NCI-H1930 (cell line): ENCODE measurements at regions not wholly inside any gene's neighbourhood (a gene's known extent, or its start where the extent isn't known, plus 50 kb on each side); places are given as distances from the start of the nearest gene placed in this dataset.

Experiments
- DNase-seq, 2 experiments: peaks; one replicate each; lab custom pipeline; 2025; lab: John Stamatoyannopoulos, UW

DNA sequence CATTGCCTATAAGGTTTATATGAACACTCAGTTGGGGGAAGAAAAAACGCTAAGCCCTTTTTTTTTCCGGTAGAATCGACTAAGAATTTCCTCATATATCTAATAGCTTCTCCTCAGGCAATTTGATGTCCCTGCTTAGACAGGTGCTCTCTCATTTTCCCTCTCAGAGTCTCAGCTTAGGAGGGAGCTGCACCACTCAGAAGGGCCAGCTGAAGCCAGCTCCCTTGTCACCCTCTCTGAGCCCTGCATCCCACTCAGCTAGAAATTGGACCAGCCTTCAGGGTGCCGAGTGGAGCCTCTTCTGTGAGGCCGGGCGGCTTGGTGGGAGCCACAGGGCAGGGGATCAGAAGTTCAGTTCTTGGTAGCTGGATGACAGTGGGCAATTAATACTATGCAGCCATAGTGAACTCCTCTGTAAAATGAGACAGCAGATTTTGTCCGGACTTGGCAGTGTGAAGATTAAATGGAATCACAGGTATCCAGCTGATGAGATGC, 368.5 kb downstream of the MAFB start:
- no peak for DNase-seq

DNA sequence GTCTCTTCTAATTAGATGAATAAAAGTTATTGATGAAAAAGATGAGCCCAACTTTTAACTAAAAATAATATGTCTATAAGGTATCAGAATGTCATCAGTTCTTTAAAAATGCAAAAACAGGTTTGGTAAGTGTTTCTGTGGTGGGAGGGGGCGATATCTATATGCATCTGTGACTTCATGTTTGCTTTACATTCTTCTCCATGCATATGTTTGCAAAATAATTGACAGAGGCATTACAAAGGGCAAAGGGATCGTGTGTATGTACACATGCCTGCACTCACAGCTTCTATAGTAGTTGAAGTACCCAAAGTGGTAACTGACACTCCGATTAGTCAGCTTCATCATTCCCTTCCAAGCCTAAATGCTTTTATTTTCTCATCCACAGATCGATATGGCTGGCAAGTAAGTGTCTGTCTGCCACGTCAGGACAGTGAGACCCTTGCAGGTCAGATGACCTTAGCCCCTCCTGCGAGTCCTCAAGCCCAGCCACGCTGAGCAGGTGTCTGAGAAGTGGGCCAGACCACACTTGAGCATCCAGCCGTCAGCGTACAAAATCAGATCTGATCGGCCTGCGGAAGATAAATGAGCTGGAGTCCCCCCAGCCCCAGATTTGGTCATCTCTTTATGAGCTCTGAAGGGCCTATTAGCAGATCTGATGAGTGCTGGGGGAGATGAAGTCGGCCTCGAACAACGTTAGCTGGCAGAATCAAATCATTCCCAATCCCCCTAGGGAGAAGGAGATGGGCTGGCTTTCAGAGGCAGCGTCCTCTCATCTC, 369.1 kb downstream of the MAFB start:
- no peak for DNase-seq

DNA sequence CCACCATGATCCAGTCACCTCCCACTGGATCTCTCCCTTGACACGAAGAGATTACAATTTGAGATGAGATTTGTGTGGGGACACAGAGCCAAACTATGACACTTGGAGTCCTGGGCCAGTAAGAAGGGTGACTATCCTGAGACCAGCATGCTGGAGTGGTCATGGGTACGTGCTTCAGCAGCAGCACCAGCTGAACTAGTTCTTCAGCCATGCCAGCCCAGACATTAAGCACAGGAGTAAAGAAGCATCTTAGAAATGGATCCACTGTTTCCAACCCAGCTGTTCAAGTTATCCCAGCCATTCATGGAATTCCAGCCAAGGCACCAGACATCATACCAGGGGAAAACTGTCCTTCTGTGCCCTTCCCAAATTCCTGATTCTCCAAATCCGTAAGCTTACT, 370.0 kb downstream of the MAFB start:
- no peak for DNase-seq

DNA sequence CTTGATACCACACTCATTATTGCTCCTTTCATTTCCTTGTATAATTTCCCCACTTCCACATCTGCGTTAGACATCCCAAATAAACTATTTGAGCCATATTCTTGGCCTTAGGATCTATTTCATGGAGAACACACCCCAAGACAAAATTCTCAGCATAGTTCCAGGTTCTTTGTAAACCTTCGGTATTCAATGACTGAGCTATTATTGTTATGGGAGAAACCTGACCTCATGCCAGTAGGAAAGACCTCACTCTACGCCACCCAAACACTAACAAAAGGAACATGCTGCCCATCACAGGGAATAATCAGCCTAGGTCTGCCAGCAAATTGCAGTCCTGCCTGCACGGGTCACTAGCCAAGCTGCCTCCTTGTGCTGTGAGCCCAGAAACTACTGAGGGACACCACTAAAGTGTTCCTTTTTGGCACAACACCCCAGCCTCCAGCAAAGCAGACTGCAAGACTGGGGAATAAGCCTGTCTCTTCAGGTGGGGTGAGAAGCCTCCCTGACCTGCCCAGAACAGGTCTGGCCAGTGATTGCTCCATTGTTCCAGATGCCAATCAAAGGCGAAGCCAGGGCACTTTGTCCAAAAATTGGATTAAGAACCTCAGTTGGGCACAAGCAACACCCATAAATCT, 371.8 kb downstream of the MAFB start:
- DNase-seq, result no peak

DNA sequence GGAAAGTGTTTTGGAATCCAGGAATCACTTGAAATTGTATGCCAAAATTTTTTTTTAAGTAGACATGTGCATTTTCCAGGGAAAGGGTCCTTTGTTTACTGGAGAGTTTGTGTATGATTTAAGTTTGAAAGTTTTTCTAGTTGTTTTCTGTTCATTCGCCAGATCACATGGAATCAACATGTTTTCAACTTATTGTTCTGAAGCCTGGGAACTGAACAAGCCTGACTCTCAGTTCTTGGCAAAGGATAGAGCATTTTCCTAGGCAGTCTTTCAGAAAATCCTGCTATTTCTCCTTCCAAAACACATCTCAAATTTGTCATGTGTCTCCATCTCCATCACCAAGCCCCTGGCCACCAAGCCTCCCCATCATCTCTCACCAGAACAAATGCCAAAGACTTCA, 374.8 kb downstream of the MAFB start:
- no peak for DNase-seq

DNA sequence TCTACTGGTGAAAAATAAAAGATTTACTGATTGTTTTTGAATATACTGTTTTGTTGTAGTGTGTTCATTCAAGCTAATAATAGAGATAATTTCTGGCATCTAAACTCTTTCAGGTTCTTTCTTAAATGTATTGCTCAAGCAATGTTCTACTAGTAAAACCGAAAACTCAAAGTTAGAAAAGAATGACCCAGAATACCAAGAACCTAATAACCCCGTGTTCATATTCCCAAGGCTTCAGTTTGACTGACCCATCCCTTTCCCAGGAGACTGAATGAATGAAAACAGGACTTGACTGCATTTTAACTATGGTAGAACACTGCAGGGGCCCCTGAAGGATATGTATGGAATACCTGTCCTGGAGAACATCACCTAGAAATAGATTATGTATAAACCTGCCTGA, 375.3 kb downstream of the MAFB start:
- DNase-seq, result no peak

DNA sequence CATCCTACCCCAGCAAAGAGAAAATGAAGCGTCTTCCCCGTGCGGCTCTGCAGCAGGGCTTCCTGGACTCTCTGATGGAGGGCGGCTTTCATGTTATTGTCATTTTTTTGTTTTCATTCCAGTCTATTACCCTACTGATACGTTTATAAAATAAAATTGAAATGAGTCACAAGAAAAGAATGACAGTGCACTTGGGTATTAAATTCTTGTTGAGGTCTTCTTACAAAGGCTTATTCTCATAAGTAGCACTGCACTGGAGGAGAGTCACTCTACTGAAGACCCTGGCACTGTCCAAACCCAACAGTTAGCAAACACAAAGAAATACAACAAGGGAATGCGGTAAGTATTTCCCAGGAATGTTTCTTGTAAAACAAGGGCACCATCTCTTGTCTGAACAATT, 379.3 kb downstream of the MAFB start:
- no peak for DNase-seq

DNA sequence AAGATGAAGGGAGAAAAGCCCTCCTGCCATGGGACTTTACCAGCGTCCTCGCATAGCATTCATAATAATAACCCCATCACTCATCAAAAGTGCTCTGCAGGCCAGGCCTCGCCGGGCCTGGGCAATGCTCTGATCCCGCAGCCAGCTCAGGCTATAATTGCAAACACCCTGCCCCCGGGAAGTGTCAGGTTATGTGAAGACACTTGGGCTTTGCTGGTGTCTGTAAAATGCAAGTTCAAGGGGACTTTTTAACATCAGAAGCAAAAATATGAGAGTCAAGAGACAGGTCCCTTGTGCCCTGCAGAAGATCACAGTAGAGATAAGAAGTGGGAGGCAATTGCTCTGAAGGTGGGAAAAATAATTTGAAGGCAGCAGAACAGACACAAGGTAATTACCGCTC, 381.0 kb downstream of the MAFB start:
- DNase-seq, result no peak

DNA sequence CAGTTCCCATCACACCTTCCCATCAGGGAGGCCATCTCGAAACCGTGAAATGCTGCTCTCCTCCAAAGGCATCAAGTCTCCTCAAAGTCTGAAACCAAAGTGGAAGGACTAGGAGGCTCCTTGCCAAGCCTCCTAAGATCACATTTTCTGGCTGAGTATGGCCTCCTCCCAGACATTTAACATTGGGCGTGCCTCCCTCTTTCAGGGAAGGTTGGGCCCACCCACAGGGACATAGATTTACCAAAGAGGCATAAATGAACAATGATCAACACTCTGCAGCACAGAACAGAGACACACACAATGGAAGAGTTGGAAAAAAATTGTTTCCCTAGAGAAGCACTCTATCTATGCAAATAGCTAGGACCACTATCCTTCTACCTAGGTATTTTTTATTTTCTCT, 381.8 kb downstream of the MAFB start:
- no peak for DNase-seq

DNA sequence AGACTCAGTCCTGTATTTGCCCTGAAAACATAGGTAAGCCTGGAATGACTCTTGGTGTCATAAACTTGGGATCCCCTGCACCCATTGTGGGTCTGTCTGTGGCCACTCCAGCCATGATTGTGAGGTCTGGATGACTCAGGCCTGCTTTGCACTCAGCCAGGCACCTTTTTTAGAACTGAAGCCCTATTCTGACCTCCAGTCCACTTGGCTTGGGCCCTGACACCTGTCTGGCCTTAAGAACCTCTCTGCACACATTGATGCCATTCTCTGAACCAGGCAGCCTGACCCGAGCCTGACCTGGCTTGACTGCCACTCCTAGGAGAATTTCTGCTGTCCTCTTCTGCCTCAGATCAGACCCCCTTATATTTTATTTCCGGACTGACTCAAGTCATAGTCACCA, 383.7 kb downstream of the MAFB start:
- no peak for DNase-seq

DNA sequence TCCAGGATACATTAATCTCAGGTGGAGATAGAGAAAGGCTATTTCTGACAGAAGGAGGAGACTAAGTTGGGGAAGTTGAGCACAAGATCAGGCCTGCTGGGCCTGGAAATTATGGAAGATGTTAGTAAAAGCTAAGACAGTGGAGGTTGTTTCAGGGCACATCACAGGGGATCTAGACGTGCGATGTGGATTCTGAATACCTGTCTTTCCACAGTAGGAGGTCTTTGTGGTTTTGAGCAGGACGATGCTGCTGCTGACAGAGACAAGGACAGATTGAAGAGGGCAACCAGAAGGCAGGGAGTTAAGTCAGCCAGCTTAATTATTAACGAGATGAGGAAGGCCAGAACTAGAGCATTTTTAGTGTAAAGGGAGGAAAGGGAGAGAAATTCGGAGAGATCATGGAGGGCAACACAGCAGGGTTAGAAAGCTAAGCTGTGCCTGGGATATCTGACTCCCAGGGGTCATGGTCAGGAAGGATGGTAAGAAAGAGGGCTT, 384.9 kb downstream of the MAFB start:
- DNase-seq, result no peak

DNA sequence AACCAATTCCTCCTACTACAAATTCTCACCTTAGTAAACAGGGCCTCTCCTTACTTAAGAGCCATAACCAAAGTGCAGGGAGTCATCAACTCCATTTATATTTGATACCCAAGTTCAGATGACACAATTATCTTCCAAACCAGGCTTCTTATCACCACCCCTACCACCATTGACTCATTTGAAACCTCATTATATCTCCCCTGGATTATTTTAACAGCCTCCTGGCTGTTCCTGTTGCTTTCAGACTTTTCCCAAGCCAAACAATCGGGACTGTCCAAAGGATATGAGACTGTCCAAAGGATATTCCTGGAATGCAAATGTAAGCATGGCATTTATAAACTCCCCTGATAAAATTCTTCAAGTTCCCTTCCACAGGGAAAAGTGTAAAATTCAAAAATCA, 394.3 kb downstream of the MAFB start:
- DNase-seq, result no peak

DNA sequence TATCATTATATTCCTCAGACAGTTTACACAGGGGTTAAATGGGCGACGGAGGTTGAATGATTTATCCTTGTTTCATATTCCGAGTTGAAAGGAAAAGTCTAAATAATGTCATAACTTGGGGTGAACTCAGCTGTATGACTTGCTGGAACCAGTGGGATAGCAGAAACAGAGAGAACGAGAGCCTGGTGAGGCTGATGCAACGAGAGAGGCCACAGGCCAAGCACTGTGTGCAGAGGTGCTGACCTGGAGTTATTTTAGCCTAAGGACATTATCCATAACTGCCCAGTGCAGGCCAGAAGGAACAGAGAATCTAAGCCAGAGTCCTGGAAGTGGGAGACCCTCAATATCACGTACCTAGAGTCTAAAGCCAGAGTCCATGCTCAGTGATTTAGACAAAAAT, 394.9 kb downstream of the MAFB start:
- no peak for DNase-seq

DNA sequence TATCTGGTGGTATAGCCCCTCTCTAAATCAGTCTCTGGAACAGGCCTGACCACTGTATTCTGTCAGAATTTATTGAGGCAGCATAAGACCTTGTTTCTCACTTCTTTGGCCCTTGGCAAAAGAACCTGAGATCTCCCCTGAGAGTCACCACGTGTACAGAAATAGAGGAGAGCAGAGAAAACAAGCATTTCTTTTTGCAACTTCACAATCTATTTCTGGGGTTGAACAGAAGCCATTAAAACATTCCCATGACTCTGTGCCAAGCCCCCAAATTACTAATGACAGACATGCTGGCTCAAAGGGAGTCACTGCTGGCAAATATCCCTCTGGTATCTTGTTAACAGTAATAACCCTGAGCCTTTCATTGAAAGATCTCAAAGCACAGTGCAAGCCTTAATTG, 395.3 kb downstream of the MAFB start:
- DNase-seq, result no peak

DNA sequence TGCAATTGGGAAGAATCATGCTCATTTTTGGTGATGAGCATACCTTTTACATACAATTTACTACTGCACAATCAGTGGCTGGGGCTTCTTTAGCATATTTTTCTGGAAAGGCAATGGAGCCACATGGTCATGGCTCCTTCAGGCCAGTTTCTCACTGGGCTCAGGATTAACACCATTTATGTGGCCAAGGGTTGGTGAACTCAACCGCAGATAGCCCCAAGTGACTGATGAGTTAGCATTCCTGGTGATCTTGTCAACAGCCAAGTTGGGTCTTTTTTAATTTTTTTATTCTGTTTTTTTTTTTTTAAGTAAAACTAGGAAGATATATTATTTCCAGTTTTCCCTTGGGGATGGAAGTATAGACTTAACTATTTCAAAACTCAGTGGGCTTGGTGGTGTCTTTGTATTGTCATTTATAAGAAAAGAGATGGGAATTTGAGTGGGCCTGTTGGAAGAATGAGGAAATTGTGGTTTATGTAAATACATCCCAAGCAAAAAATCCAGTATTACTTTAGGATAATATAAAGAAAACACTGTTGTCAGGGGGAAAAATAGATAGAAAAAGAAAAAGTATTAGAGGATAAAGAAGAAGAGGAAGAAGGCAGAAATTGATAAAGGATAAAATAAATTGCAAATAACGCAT, 397.4 kb downstream of the MAFB start:
- DNase-seq, result no peak

DNA sequence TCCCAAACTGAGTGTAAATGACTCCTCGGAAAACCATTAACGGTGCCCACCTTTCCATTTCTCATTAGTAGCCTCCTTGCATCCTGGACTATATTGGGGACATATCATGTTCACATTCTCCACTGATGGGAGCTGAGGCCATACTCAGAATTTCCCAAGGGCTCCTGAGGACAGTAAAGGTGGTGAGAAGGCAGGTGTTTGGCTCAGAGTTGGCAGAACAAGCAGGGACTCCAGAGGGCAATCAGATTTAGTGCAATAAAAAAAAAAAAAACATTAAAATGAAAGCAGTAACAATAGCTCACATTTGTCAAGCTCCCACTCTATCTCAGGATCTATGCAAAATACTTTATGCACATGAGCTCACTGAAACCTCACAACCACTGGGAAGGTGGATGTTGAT, 401.4 kb downstream of the MAFB start:
- DNase-seq, result no peak

DNA sequence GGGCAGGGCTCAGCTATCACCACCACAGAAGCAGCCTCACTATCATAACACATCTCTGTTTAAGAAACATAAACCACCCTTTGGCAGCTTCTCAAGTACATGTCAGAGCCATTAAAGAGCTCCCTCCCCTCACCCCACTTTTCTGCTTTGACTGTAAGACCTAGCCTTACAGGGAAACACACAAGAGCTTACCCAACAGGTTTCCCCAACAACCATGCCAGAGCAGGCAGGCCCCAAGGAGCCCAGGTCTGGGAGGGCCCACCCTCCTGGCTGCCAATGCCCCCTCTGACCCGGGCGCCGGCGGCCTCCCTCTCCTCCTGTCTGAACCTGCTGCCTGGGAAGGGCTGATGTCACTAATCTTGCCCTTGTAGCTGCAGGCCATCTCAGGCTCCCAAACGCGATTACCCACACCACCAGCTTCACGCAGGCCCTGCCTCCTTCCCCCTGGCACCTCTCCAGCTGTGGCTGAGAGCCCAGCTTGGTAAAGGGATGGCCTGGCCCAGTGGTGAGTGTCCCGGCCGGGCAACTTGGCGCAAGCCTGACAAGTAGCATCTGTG, 402.0 kb downstream of the MAFB start:
- DNase-seq, result no peak

DNA sequence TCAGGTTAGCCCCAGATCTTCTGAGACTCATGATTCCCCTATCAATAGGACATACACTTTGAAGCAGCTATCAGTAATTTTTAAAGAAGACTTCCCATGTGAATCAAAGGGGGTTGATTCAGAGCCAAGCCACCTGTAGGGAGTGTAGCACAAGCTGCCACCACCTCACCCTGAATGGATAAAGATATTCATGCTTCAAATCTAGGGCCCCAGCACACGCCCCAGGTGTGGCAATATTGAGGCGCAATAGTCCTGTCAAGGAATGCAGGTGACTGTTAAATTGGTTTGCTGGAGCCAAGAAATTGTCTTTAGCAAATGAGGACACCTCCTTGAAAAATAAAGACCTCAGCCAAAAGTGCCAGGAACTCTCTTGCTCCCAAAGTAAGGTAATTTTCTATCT, 404.4 kb downstream of the MAFB start:
- DNase-seq, result no peak

DNA sequence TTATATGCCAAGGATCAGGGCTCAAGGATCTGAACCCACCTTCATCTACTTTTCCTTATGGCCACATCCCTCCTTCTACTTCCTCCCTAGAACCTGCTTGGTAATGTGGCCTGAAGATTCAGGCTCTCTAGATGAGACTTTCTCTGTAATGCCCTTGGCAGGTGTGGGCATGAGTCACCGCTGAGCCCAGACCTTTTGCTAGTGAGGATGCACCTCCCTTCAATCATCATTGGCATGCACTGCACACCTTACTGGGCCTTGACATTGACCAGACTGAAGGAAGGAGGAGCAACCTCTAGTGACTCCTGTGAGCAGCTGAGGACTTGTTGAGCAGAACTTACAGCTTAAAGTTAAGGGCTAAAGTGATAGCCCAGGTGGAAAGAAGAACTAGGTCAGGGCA, 405.3 kb downstream of the MAFB start:
- DNase-seq, result no peak

DNA sequence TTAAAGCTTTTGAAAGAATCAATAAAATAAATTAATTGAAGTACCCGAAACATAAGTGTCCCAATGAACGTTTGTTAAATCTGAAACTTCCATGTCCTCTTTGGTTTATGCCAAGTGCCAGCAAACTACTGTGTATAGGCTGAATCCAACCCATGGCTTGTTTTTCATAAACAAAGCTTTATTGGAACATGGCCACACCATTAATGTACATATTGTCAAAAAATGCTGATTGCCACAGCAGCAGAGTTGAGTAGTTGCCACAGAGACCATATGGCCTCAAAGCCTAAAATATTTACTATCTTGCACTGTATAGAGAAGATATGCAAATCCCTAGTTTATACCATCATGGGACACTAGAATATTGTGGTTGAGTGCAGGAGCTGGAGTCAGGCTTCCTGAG, 406.1 kb downstream of the MAFB start:
- DNase-seq, result no peak

DNA sequence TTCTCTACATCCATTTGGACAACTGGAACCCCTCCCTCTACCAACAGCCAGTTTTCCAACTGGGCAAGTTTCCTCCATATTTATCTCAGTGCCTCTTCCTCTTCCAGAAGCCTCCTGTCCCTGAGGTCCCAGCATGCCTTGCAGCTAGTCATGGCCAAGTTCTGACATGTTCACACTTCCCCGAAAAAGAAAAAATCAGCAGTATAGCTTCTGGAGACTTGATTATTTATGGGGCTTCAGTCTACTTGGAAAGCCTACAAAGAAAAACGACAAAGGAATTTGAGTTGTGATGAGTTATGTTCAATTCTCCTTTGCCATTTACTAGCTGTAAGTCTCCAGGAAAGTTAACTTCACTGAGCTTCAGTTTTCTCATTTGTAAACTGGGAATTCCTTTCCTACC, 406.5 kb downstream of the MAFB start:
- DNase-seq, result no peak

DNA sequence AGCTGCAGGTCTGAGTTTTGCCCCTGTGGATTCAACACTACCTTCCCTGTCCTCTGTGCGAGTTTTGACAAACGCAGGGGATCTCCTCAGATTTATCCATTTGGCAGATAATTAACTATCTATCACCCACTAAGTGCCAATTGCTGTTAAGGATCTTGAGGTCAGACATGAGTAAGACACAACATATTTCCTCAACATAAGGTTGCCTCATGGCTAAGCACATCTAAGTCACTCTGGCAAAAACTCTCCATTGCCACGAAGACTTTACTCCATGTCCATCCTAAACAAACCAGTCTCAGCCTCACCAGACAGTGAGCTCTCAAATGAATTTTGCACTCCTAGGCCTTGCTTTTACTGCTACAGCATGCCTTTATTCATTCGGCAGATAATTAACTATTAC, 408.4 kb downstream of the MAFB start:
- DNase-seq, result no peak

DNA sequence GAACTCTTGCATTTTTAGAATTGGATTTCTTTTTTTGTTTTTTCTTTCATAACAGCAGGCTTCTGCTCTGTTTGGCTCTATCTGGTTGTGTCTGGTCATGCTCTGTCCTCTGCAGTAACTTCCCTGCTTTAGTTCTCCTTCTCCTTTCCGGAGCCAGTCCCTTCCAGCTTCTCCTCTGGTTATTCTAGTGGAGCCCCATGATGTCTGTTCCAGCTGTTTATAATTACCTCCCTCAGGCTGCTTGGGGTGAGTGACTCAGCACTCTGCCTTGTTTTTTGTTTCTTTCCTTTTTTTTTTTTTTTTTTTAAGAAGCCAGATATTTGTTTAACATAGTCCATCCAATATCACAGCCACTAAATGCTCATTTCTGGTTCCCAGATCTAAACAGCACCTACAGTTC, 409.6 kb downstream of the MAFB start:
- no peak for DNase-seq
